ENCODE measurements at regions not wholly inside any gene's neighbourhood (a gene's known extent, or its start where the extent isn't known, plus 50 kb on each side); places are given as distances from the start of the nearest gene placed in this dataset.
"Not testable (repeated sequence)": the region's sequence is repeated elsewhere in the genome, so short reads cannot be mapped to it uniquely, and the experiment has no call there.

GRCh38 chr13:88424463-88424862 is 753.3 kb downstream of the SLITRK5 start:
- no peak for DNase-seq (ENCODE audit: low read depth)

- no peak for DNase-seq (ENCODE audit: low read depth)
These were observed 755.5 kb downstream of the SLITRK5 start for GRCh38 chr13:88426661-88427060.

- no peak for DNase-seq (ENCODE audit: low read depth)
These were observed 758.7 kb downstream of the SLITRK5 start for GRCh38 chr13:88429862-88430261.

- DNase-seq (ENCODE audit: low read depth): no peak
These were observed 763.8 kb downstream of the SLITRK5 start for GRCh38 chr13:88434953-88435352.

GRCh38 chr13:88436974-88437373 is 765.8 kb downstream of the SLITRK5 start:
- DNase-seq (ENCODE audit: low read depth): no peak

- no peak for DNase-seq (ENCODE audit: low read depth)
These were observed 779.3 kb downstream of the SLITRK5 start for GRCh38 chr13:88450515-88450914.

- no peak for DNase-seq (ENCODE audit: low read depth)
These were observed 785.0 kb downstream of the SLITRK5 start for GRCh38 chr13:88456151-88456550.

GRCh38 chr13:88459331-88459730 is 788.2 kb downstream of the SLITRK5 start:
- DNase-seq (ENCODE audit: low read depth): no peak

- DNase-seq (ENCODE audit: low read depth): no peak
These were observed 790.3 kb downstream of the SLITRK5 start for GRCh38 chr13:88461272-88462009.

- DNase-seq (ENCODE audit: low read depth): no peak
These were observed 793.7 kb downstream of the SLITRK5 start for GRCh38 chr13:88464851-88465250.

GRCh38 chr13:88472316-88472715 is 801.1 kb downstream of the SLITRK5 start:
- DNase-seq (ENCODE audit: low read depth): no peak

- no peak for DNase-seq (ENCODE audit: low read depth)
These were observed 812.0 kb downstream of the SLITRK5 start for GRCh38 chr13:88483202-88483601.

GRCh38 chr13:88507909-88508308 is 836.7 kb downstream of the SLITRK5 start:
- DNase-seq (ENCODE audit: low read depth): no peak

GRCh38 chr13:88512993-88513392 is 841.8 kb downstream of the SLITRK5 start:
- not testable (repeated sequence) for DNase-seq (ENCODE audit: low read depth)

- DNase-seq (ENCODE audit: low read depth): no peak
These were observed 855.1 kb downstream of the SLITRK5 start for GRCh38 chr13:88526186-88526852.

GRCh38 chr13:88526853-88527215 is 855.7 kb downstream of the SLITRK5 start:
- DNase-seq (ENCODE audit: low read depth): no peak

- DNase-seq (ENCODE audit: low read depth): no peak
These were observed 870.8 kb downstream of the SLITRK5 start for GRCh38 chr13:88541994-88542393.

- no peak for DNase-seq (ENCODE audit: low read depth)
These were observed 873.7 kb downstream of the SLITRK5 start for GRCh38 chr13:88544836-88545235.

GRCh38 chr13:88552966-88553365 is 881.8 kb downstream of the SLITRK5 start:
- DNase-seq (ENCODE audit: low read depth): no peak

- no peak for DNase-seq (ENCODE audit: low read depth)
These were observed 894.4 kb downstream of the SLITRK5 start for GRCh38 chr13:88565566-88565965.

- no peak for DNase-seq (ENCODE audit: low read depth)
These were observed 914.7 kb downstream of the SLITRK5 start for GRCh38 chr13:88585861-88586260.

GRCh38 chr13:88586263-88586662 is 915.1 kb downstream of the SLITRK5 start:
- no peak for DNase-seq (ENCODE audit: low read depth)

GRCh38 chr13:88590574-88590973 is 919.4 kb downstream of the SLITRK5 start:
- DNase-seq (ENCODE audit: low read depth): no peak

GRCh38 chr13:88592105-88592504 is 920.9 kb downstream of the SLITRK5 start:
- DNase-seq (ENCODE audit: low read depth): no peak
